H1 (cell line): ENCODE measurements at regions not wholly inside any gene's neighbourhood (a gene's known extent, or its start where the extent isn't known, plus 50 kb on each side); places are given as distances from the start of the nearest gene placed in this dataset.

Experiments used
- CBX5 ChIP-seq: fragments of 300-800, 300-1000 bp; sonication (generic); IDR thresholded peaks from 2 replicates; pipeline ENCODE4 v1.7.1; 2016; ENCODE audit warnings: antibody characterized with exemption, low read length, low read depth
- RAD21 ChIP-seq, 2 experiments: IDR thresholded peaks in 1 of 2; conservative IDR thresholded peaks in 1 of 2; 2 replicates each; pipeline ENCODE4 v1.6.1; 2011; ENCODE audit warnings: low read depth in 2 of 2, low read length in 2 of 2, improper control_type of control experiment in 1 of 2, inconsistent platforms in 1 of 2, mild to moderate bottlenecking in 1 of 2, moderate library complexity in 1 of 2
- TF ChIP-seq, protein P1 (sequence below): fragments of 300-600 bp; sonication (generic); IDR thresholded peaks from 2 replicates; pipeline ENCODE4 v1.7.1; 2012; ENCODE audit warnings: low read length, moderate library complexity, mild to moderate bottlenecking, inconsistent platforms; ENCODE audit not compliant: insufficient replicate concordance
- TF ChIP-seq, protein P2 (sequence below): IDR thresholded peaks from 2 replicates; pipeline ENCODE4 v1.6.1; 2011; ENCODE audit warnings: low read length, improper control_type of control experiment

DNA sequence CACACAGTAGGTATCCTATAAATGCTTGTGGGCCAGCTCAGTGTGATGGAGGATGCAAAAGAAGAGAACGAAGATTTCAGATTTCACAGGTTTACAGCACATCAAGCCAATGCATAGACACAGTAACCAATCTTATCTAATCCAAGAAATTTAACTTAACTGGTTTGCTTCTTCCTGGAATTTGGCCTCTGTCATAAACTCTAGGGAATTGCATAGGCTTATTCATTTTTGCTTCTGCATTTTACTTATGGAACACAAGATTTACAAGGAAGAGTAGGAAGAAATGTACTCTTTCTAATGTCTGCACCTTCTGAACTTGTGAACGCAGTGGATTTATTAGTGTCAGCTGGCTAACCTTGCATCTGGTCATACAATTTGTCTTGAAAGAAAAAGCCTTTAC is 389.4 kb upstream of the NPVF start (continued):
- TF ChIP-seq, protein P1, sequence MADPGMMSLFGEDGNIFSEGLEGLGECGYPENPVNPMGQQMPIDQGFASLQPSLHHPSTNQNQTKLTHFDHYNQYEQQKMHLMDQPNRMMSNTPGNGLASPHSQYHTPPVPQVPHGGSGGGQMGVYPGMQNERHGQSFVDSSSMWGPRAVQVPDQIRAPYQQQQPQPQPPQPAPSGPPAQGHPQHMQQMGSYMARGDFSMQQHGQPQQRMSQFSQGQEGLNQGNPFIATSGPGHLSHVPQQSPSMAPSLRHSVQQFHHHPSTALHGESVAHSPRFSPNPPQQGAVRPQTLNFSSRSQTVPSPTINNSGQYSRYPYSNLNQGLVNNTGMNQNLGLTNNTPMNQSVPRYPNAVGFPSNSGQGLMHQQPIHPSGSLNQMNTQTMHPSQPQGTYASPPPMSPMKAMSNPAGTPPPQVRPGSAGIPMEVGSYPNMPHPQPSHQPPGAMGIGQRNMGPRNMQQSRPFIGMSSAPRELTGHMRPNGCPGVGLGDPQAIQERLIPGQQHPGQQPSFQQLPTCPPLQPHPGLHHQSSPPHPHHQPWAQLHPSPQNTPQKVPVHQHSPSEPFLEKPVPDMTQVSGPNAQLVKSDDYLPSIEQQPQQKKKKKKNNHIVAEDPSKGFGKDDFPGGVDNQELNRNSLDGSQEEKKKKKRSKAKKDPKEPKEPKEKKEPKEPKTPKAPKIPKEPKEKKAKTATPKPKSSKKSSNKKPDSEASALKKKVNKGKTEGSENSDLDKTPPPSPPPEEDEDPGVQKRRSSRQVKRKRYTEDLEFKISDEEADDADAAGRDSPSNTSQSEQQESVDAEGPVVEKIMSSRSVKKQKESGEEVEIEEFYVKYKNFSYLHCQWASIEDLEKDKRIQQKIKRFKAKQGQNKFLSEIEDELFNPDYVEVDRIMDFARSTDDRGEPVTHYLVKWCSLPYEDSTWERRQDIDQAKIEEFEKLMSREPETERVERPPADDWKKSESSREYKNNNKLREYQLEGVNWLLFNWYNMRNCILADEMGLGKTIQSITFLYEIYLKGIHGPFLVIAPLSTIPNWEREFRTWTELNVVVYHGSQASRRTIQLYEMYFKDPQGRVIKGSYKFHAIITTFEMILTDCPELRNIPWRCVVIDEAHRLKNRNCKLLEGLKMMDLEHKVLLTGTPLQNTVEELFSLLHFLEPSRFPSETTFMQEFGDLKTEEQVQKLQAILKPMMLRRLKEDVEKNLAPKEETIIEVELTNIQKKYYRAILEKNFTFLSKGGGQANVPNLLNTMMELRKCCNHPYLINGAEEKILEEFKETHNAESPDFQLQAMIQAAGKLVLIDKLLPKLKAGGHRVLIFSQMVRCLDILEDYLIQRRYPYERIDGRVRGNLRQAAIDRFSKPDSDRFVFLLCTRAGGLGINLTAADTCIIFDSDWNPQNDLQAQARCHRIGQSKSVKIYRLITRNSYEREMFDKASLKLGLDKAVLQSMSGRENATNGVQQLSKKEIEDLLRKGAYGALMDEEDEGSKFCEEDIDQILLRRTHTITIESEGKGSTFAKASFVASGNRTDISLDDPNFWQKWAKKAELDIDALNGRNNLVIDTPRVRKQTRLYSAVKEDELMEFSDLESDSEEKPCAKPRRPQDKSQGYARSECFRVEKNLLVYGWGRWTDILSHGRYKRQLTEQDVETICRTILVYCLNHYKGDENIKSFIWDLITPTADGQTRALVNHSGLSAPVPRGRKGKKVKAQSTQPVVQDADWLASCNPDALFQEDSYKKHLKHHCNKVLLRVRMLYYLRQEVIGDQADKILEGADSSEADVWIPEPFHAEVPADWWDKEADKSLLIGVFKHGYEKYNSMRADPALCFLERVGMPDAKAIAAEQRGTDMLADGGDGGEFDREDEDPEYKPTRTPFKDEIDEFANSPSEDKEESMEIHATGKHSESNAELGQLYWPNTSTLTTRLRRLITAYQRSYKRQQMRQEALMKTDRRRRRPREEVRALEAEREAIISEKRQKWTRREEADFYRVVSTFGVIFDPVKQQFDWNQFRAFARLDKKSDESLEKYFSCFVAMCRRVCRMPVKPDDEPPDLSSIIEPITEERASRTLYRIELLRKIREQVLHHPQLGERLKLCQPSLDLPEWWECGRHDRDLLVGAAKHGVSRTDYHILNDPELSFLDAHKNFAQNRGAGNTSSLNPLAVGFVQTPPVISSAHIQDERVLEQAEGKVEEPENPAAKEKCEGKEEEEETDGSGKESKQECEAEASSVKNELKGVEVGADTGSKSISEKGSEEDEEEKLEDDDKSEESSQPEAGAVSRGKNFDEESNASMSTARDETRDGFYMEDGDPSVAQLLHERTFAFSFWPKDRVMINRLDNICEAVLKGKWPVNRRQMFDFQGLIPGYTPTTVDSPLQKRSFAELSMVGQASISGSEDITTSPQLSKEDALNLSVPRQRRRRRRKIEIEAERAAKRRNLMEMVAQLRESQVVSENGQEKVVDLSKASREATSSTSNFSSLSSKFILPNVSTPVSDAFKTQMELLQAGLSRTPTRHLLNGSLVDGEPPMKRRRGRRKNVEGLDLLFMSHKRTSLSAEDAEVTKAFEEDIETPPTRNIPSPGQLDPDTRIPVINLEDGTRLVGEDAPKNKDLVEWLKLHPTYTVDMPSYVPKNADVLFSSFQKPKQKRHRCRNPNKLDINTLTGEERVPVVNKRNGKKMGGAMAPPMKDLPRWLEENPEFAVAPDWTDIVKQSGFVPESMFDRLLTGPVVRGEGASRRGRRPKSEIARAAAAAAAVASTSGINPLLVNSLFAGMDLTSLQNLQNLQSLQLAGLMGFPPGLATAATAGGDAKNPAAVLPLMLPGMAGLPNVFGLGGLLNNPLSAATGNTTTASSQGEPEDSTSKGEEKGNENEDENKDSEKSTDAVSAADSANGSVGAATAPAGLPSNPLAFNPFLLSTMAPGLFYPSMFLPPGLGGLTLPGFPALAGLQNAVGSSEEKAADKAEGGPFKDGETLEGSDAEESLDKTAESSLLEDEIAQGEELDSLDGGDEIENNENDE = no peak
- TF ChIP-seq, protein P2, sequence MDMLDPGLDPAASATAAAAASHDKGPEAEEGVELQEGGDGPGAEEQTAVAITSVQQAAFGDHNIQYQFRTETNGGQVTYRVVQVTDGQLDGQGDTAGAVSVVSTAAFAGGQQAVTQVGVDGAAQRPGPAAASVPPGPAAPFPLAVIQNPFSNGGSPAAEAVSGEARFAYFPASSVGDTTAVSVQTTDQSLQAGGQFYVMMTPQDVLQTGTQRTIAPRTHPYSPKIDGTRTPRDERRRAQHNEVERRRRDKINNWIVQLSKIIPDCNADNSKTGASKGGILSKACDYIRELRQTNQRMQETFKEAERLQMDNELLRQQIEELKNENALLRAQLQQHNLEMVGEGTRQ = no peak
- TF ChIP-seq RAD21 (IDR thresholded peaks at IDR 0.05 in 1 of 2, conservative IDR thresholded peaks at IDR 0.05 in 1 of 2; ENCODE audit: low read depth in 2 of 2, low read length in 2 of 2) = no peak
- TF ChIP-seq CBX5 = no peak
- TF ChIP-seq, all 59 proteins: peak for 0
